HFF-Myc (cell line): ENCODE measurements at regions not wholly inside any gene's neighbourhood (a gene's known extent, or its start where the extent isn't known, plus 50 kb on each side); places are given as distances from the start of the nearest gene placed in this dataset.

ENCODE experiments used
- DNase-seq: peaks from one replicate; pipeline ENCODE4 v3.0.0-alpha.2; 2011; ENCODE audit warnings: low read depth; ENCODE audit errors: extremely low read depth
- H3K4me3 ChIP-seq: replicated peaks from 2 replicates; pipeline ENCODE4 v1.5.1; 2011; ENCODE audit warnings: low read depth, mild to moderate bottlenecking, control low read depth, low read length
- TF ChIP-seq, protein P1 (sequence below): IDR thresholded peaks from 2 replicates; pipeline ENCODE4 v1.5.1; 2012; ENCODE audit warnings: mild to moderate bottlenecking, low read depth, low read length, control low read depth; ENCODE audit errors: missing control alignments

- H3K4me3 ChIP-seq, result no peak overlapping the region
- TF ChIP-seq, protein P1, sequence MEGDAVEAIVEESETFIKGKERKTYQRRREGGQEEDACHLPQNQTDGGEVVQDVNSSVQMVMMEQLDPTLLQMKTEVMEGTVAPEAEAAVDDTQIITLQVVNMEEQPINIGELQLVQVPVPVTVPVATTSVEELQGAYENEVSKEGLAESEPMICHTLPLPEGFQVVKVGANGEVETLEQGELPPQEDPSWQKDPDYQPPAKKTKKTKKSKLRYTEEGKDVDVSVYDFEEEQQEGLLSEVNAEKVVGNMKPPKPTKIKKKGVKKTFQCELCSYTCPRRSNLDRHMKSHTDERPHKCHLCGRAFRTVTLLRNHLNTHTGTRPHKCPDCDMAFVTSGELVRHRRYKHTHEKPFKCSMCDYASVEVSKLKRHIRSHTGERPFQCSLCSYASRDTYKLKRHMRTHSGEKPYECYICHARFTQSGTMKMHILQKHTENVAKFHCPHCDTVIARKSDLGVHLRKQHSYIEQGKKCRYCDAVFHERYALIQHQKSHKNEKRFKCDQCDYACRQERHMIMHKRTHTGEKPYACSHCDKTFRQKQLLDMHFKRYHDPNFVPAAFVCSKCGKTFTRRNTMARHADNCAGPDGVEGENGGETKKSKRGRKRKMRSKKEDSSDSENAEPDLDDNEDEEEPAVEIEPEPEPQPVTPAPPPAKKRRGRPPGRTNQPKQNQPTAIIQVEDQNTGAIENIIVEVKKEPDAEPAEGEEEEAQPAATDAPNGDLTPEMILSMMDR, result no peak
- no peak for DNase-seq
Measured at GRCh38 chrX:27893871-27894270, 86.1 kb downstream of the MAGEB10 start.

DNA sequence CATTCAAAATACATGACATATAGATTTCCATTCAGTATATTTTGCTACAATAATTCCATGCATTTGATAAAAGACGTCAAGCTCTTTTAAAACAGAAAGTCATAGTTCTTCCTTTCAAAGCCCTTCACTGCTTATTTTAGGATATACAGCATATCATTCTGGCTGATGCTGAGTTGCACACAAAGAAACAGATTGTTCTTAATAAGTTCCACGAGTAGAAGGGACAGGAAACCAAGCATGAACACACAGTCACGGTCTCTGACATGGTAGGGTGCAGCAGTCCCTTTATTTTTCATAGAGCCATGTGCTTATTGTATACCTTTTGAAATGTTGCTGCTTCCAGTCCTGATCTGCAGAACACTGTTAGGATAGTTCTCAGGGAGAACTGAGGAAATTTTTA, 85.4 kb downstream of the MAGEB10 start:
- H3K4me3 ChIP-seq, result no peak overlapping the region
- DNase-seq, result no peak
- TF ChIP-seq, protein P1, result no peak

DNA sequence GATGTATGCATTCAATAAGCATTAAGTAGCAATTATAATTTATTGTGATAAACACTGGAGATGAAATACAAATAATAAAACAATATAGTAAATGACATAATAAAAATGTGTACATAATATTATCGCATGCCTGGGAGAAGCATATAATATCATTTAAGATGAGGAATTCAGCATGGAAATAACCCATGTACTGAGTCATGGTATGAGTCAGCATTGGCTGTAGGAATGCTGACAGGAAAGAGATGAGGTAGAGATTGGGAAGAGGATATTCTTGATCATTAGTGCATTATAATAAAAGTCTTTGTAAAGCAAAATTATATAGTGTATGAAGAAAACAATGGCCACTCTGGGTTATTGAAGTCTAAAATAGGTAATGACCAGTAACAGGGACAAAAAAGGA, 82.8 kb downstream of the MAGEB10 start:
- no peak overlapping the region for H3K4me3 ChIP-seq
- peak; percentile 6 for DNase-seq
- TF ChIP-seq, protein P1, result no peak

GRCh38 chrX:27889878-27890277, 82.1 kb downstream of the MAGEB10 start:
- no peak overlapping the region for H3K4me3 ChIP-seq

GRCh38 chrX:27884654-27885053, 76.9 kb downstream of the MAGEB10 start:
- H3K4me3 ChIP-seq, result no peak overlapping the region
- no peak for DNase-seq
- TF ChIP-seq, protein P1, result no peak

More at GRCh38 chrX:27889878-27890277, 82.1 kb downstream of the MAGEB10 start:
- no peak for DNase-seq
- TF ChIP-seq, protein P1, result no peak

DNA sequence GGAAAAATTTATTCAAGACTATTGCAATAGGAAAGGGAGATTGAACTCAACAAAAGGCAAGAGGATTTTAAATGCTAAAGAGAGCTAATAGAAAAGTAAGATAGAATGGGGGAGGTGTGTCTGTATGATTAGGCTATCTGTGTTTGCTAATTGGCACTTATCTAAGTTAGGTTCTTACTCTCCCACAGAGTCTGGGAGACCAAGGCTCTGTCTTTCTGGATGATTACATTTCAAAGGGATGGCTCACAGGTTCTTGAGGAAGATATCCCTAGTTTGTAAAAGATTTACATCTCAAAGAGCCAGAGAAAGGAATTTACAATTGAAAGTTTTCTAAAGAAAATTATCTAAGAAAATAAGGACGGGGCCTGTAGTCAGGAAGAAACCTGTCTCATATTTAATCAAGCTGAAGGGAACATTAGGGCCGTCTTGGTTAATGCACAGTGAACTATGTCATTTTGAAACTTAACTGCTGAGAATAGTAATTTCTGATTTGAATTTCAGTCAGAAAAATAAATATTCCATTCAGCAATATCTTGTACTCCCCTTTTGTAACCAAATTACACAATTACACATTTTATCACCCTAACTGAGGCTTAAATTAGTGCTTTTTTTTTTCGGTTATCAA, 75.8 kb downstream of the MAGEB10 start:
- no peak for DNase-seq
- no peak overlapping the region for H3K4me3 ChIP-seq
- TF ChIP-seq, protein P1, result no peak

GRCh38 chrX:27882695-27883094, 74.9 kb downstream of the MAGEB10 start:
- TF ChIP-seq, protein P1, result no peak
- H3K4me3 ChIP-seq, result no peak overlapping the region
- DNase-seq, result no peak
